AG04449 (cell line): ENCODE measurements at regions not wholly inside any gene's neighbourhood (a gene's known extent, or its start where the extent isn't known, plus 50 kb on each side); places are given as distances from the start of the nearest gene placed in this dataset.

ENCODE experiments used
- CTCF ChIA-PET: fragments of 350-600 bp; formaldehyde crosslinking; extraction: SDS; loops from one replicate; lab custom pipeline; 2021; ENCODE audit warnings: antibody characterized with exemption; lab: Yijun Ruan, JAX
- POLR2A ChIA-PET: fragments of 400-600, 350-600 bp; formaldehyde crosslinking; extraction: SDS; loops from one replicate; lab custom pipeline; 2020; ENCODE audit warnings: antibody characterized with exemption, inconsistent platforms; lab: Yijun Ruan, JAX
- DNase-seq: peaks from one replicate; pipeline ENCODE4 v3.0.0-alpha.2; 2010; ENCODE audit warnings: low read depth, low spot score
- H3K4me3 ChIP-seq: 2 replicates; pipeline ENCODE4 v1.5.1; 2011; ENCODE audit warnings: low read depth, mild to moderate bottlenecking, control low read depth, low read length
- CTCF ChIP-seq: IDR thresholded peaks from one replicate; pipeline ENCODE4 v1.5.1; 2011; ENCODE audit warnings: mild to moderate bottlenecking, moderate library complexity, low read length, control low read depth, inconsistent platforms; ENCODE audit not compliant: insufficient read depth; ENCODE audit errors: missing control alignments

DNA sequence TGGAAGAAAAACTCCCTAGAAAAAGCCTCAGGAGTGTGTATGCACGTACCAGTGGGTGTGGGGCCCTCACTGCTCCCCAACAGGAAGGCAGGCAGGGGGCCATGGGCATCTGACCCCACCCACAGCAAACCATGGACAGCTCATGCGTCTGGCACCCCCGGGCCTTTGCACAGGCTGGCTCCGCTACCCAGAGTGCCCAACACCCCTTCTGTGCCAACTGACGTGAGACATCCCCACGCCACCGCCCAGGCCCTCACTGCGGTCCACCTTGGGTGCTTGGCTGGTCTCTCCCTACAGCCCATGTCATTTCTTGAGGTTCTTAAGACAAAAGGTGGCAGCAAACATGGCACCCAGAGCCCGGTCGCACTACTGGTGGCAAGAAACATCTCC, 91.4 kb downstream of the NCOR2 start:
- ChIA-PET POLR2A (no interaction called here), CTCF (no interaction called here)
- H3K4me3 ChIP-seq = no peak overlapping the region
- TF ChIP-seq CTCF = no peak
- DNase-seq = no peak

DNA sequence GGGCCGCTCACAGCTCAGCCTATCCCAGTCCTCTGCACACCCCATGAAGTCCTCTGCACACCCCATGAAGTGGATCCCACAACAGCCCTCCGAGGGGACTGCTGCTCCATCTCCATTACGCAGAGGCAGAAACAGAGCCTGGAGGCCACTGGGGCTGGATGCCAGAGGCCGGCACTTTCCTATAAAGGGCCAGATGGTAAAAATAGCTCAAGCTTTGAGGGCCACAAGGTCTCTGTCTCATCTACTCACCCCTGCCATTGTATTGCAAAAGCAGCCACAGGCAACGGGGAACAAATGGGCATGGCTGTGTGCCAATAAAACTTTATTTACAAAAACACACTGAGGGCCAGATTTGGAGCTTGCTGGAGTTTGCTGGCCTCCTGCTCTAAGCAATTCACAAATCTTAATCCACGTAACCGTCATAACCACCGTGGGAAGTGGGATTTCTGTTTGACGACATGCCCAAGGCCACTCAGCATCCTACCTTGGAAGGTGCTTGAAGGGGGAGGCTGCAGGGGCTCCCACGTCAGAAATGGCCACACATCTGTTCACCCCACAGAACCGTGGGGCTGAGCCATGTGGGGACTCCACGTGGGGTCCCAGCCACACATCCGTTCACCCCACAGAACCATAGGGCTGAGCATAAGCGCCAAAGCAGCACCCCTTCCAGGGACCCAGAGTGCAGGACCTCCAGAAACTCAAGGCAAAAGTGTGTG, 92.0 kb downstream of the NCOR2 start:
- ChIA-PET CTCF (no interaction called here), POLR2A (no interaction called here)
- no peak for DNase-seq
- no peak for TF ChIP-seq CTCF
- no peak overlapping the region for H3K4me3 ChIP-seq

DNA sequence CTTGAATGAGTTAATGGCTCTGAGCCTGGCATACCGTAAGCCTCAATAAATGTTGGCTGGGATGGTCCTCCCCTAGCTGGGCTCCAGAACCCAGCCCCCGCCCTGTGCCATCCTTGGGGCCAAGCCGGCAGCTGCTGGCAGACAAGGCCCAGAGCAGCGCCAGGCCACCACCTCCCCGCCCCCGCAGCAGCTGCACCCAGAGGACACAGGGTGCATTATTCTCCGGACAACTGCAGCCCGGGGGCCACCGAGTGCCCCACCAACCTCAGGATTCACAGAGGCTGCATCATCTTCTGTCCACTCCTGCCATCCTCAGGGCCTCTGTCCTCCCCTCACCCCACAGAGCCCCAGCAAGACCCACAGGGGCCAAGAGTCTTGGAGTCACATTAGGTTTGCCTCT, 92.7 kb downstream of the NCOR2 start:
- POLR2A ChIA-PET = no interaction called here
- H3K4me3 ChIP-seq = no peak overlapping the region
- DNase-seq = no peak
- CTCF ChIA-PET = interaction anchor here (1.3 kb wide), 1 partner anchor 11 kb away, joined by 3 read pairs; no protein-coding TSS in a partner anchor
- no peak for TF ChIP-seq CTCF

- ChIA-PET CTCF (interaction anchor here (1.1 to 1.2 kb wide), 2 partner anchors 73 to 293 kb away, joined by 4 read pairs; no protein-coding TSS in a partner anchor), POLR2A (no interaction called here)
Measured at GRCh38 chr12:124472690-124473279, 94.6 kb downstream of the NCOR2 start.

DNA sequence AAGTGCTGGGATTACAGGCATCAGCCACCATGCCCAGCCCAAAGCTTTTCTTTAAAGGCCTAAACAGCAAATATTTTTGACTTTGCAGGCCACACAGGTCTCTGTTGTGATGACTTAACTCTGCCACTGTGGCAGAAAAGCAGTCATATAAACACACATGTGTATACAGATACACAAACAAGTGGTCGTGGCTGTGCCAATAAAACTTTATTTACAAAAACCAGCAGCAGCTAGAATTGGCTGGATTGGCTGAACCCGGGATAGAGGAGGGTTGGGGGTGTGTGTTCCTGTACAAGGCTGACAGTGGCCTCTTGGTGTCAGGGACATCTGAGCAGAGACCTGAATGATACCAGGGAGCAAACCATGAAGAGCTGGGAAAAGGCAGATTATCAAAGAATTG, 95.6 kb downstream of the NCOR2 start:
- POLR2A ChIA-PET = no interaction called here

More at GRCh38 chr12:124472690-124473279, 94.6 kb downstream of the NCOR2 start:
- no peak for TF ChIP-seq CTCF
- no peak for DNase-seq
- no peak overlapping the region for H3K4me3 ChIP-seq

More for the DNA sequence above, 95.6 kb downstream of the NCOR2 start:
- no peak for DNase-seq
- H3K4me3 ChIP-seq = no peak overlapping the region
- CTCF ChIA-PET = interaction anchor here (1.2 kb wide), 1 partner anchor 72 kb away, joined by 4 read pairs; no protein-coding TSS in a partner anchor
- no peak for TF ChIP-seq CTCF
